ENCODE measurements at regions not wholly inside any gene's neighbourhood (a gene's known extent, or its start where the extent isn't known, plus 50 kb on each side); places are given as distances from the start of the nearest gene placed in this dataset.

DNA sequence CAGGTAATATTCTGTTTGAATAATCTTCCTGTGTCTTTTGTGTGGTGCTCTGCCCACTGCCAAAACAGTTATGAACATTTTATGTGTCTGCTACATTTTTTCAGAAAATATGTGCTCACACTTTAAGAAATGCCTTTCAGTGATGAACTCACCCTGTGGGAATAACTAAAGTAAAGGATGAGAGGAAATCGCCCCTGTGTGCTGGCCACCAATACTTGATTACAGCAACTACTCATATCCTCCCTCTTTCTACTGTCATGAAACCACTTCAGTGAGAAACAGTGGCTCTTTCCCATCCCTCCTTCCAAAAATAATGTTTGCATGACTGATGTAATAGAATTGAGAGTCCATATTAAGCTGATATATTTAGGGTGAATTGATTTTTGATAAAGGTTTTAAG lies 900.9 kb downstream of the RAB28 start:
- DNase-seq (ENCODE audit: low read depth, low spot score) (no peak), ATAC-seq (no peak)
- BruUV-seq (replicated peaks): no TSS peak
- TF ChIP-seq, protein P1, sequence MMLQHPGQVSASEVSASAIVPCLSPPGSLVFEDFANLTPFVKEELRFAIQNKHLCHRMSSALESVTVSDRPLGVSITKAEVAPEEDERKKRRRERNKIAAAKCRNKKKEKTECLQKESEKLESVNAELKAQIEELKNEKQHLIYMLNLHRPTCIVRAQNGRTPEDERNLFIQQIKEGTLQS (IDR thresholded peaks at IDR 0.05): no peak
- TF ChIP-seq EGR1 (IDR thresholded peaks at IDR 0.05; ENCODE audit: low read depth) (no peak), SRF (IDR thresholded peaks at IDR 0.05; ENCODE audit: low read depth) (no peak), REST (IDR thresholded peaks at IDR 0.05; ENCODE audit: low read depth) (no peak), ZNF274 (IDR thresholded peaks at IDR 0.05; ENCODE audit: low read depth, low read length) (no peak), CBX3 (IDR thresholded peaks at IDR 0.05; ENCODE audit: low read depth) (no peak), ZFX (IDR thresholded peaks at IDR 0.05) (no peak), FOSL1 (IDR thresholded peaks at IDR 0.05; ENCODE audit: low read depth) (no peak), JUND (IDR thresholded peaks at IDR 0.05) (no peak), CEBPB (IDR thresholded peaks at IDR 0.05; ENCODE audit: low read depth) (no peak), TCF7L2 (IDR thresholded peaks at IDR 0.05; ENCODE audit: borderline replicate concordance, extremely low read depth, insufficient read depth, insufficient read length) (no peak), ELF1 (IDR thresholded peaks at IDR 0.05; ENCODE audit: borderline replicate concordance, low read depth) (no peak), RAD21 (IDR thresholded peaks at IDR 0.05; ENCODE audit: low read depth) (no peak), YY1 (IDR thresholded peaks at IDR 0.05; ENCODE audit: extremely low read depth, insufficient replicate concordance, low read depth, low read length) (no peak)
- TF ChIP-seq, protein P2, sequence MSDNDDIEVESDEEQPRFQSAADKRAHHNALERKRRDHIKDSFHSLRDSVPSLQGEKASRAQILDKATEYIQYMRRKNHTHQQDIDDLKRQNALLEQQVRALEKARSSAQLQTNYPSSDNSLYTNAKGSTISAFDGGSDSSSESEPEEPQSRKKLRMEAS (IDR thresholded peaks at IDR 0.05): no peak
- no peaks in the 10 kb centered on the region for H3K27me3 ChIP-seq (ENCODE audit: insufficient read depth, low read length)
- H3K4me3 ChIP-seq (replicated peaks in 1 of 2; ENCODE audit: low read depth in 1 of 2, low read length in 2 of 2): no peak overlapping the region
- RAD21 ChIA-PET (ENCODE audit: low non-redundant PET in 1 of 2, low total read pairs in 2 of 2, uncharacterized antibody in 2 of 2, unreplicated experiment in 2 of 2): no interaction called here
- CTCF ChIA-PET: no interaction called here
- H3K9ac ChIP-seq (ENCODE audit: low read length): no peak overlapping the region
- POLR2A ChIA-PET: no interaction called here
- H3K36me3 ChIP-seq (ENCODE audit: control insufficient read depth in 1 of 2, insufficient read depth in 2 of 2, low read length in 2 of 2): no peaks in the 10 kb centered on the region
- H3K27ac ChIP-seq (ENCODE audit: low read depth, low read length): no peak overlapping the region
- intact Hi-C loops (cut with micrococcal nuclease): no loop called here
- no peaks in the 10 kb centered on the region for H3K79me2 ChIP-seq (ENCODE audit: insufficient read depth, low read length)
- no peak overlapping the region for H3K4me2 ChIP-seq (ENCODE audit: low read length)
- H2AFZ ChIP-seq (ENCODE audit: low read depth, low read length, poor library complexity, severe bottlenecking): no peak overlapping the region
- H3K9me2 ChIP-seq (ENCODE audit: insufficient read depth): no peaks in the 10 kb centered on the region
- H3K9me3 ChIP-seq (ENCODE audit: control insufficient read depth in 1 of 2, insufficient read depth in 1 of 2, low read depth in 1 of 2, low read length in 2 of 2): no peaks in the 10 kb centered on the region
- no peaks in the 10 kb centered on the region for H3K4me1 ChIP-seq (ENCODE audit: control insufficient read depth in 1 of 2, insufficient read depth in 2 of 2, low read length in 2 of 2)
- H4K20me1 ChIP-seq (ENCODE audit: insufficient read depth): no peaks in the 10 kb centered on the region
